Endodermal cell (in vitro differentiated cells): ENCODE measurements at regions not wholly inside any gene's neighbourhood (a gene's known extent, or its start where the extent isn't known, plus 50 kb on each side); places are given as distances from the start of the nearest gene placed in this dataset.

Experiments
- DNase-seq: peaks from one replicate; pipeline ENCODE4 v3.0.0-alpha.2; 2017
- H3K27ac ChIP-seq: 2 replicates; pipeline ENCODE4 v1.5.1; 2013; ENCODE audit warnings: mild to moderate bottlenecking, low read depth, low read length, moderate library complexity
- H3K27me3 ChIP-seq: 2 replicates; pipeline ENCODE4 v1.6.1; 2013; ENCODE audit warnings: mild to moderate bottlenecking, low read length, moderate library complexity; ENCODE audit not compliant: insufficient read depth, control insufficient read depth, poor library complexity, severe bottlenecking
- H3K36me3 ChIP-seq: 2 replicates; pipeline ENCODE4 v1.7.0; 2013; ENCODE audit warnings: mild to moderate bottlenecking, low read length, moderate library complexity; ENCODE audit not compliant: control insufficient read depth, insufficient read depth
- H3K4me1 ChIP-seq: one replicate; pipeline ENCODE4 v1.7.0; 2013; ENCODE audit warnings: low read length; ENCODE audit not compliant: control insufficient read depth, insufficient read depth
- H3K4me3 ChIP-seq: 2 replicates; pipeline ENCODE4 v1.5.1; 2013; ENCODE audit warnings: mild to moderate bottlenecking, low read length, moderate library complexity
- H3K9ac ChIP-seq: 2 replicates; pipeline ENCODE4 v1.6.1; 2013; ENCODE audit warnings: mild to moderate bottlenecking, low read length, moderate library complexity; ENCODE audit not compliant: poor library complexity, severe bottlenecking; ENCODE audit errors: extremely low read depth
- H3K9me3 ChIP-seq: 2 replicates; pipeline ENCODE4 v1.6.1; 2013; ENCODE audit warnings: mild to moderate bottlenecking, low read length, moderate library complexity; ENCODE audit not compliant: control insufficient read depth
- H3K27ac Mint-ChIP-seq: 2 replicates; pipeline ENCODE4 v1.8.0; 2020; ENCODE audit warnings: mixed read lengths
- H3K27me3 Mint-ChIP-seq: 2 replicates; pipeline ENCODE4 v1.8.0; 2021; ENCODE audit warnings: mild to moderate bottlenecking, mixed read lengths; ENCODE audit not compliant: insufficient read depth
- H3K36me3 Mint-ChIP-seq: 2 replicates; pipeline ENCODE4 v1.8.0; 2020; ENCODE audit warnings: low read depth, mixed read lengths
- H3K4me1 Mint-ChIP-seq: 2 replicates; pipeline ENCODE4 v1.8.0; 2020; ENCODE audit warnings: mixed read lengths
- H3K4me3 Mint-ChIP-seq: 2 replicates; pipeline ENCODE4 v1.8.0; 2020; ENCODE audit warnings: mild to moderate bottlenecking, moderate library complexity, mixed read lengths
- H3K9me3 Mint-ChIP-seq: 2 replicates; pipeline ENCODE4 v1.8.0; 2020; ENCODE audit warnings: mild to moderate bottlenecking, mixed read lengths
- CTCF ChIP-seq: fragments of 200-600 bp; sonication (generic); conservative IDR thresholded peaks from 2 replicates; pipeline ENCODE4 v1.5.0; 2021; ENCODE audit warnings: antibody characterized with exemption, mild to moderate bottlenecking
- WGBS, 2 experiments: methylation state at CpG; one replicate each; pipeline versions ENCODE4 v1.1.5 to v1.1.7; 2013; ENCODE audit warnings: missing lambda C conversion rate in 2 of 2, mixed read lengths in 1 of 2; ENCODE audit not compliant: insufficient coverage in 1 of 2, insufficient read length in 1 of 2; 5-methylcytosine and 5-hydroxymethylcytosine counted together

- H3K9me3 Mint-ChIP-seq, result peaks cover 5% of the 10 kb centered on the region
- Histone ChIP-seq H3K4me1 (no peaks in the 10 kb centered on the region), H3K9me3 (no peaks in the 10 kb centered on the region), H3K36me3 (no peaks in the 10 kb centered on the region), H3K27ac (no peak overlapping the region), H3K4me3 (no peak overlapping the region), H3K9ac (no peak overlapping the region), H3K27me3 (no peaks in the 10 kb centered on the region)
- H3K27ac Mint-ChIP-seq, result no peak overlapping the region
- no peak overlapping the region for H3K4me3 Mint-ChIP-seq
- TF ChIP-seq CTCF, result no peak
- DNase-seq, result no peak
- H3K27me3 Mint-ChIP-seq, result no peaks in the 10 kb centered on the region
- no peaks in the 10 kb centered on the region for H3K4me1 Mint-ChIP-seq
- no peaks in the 10 kb centered on the region for H3K36me3 Mint-ChIP-seq
- WGBS, 2 experiments, result 94% methylated on average over 1 of the region's 1 CpG; no CpG with 5 or more reads in 1 of the 2 experiments
These were observed 494.1 kb downstream of the SH2D4B start for GRCh38 chr10:81031774-81032173.

GRCh38 chr10:81034383-81034782 is 496.7 kb downstream of the SH2D4B start:
- no peaks in the 10 kb centered on the region for H3K36me3 Mint-ChIP-seq
- no peak for TF ChIP-seq CTCF
- Histone ChIP-seq H3K36me3 (no peaks in the 10 kb centered on the region), H3K27me3 (no peaks in the 10 kb centered on the region), H3K4me1 (no peaks in the 10 kb centered on the region), H3K27ac (no peak overlapping the region), H3K4me3 (no peak overlapping the region), H3K9ac (no peak overlapping the region), H3K9me3 (no peaks in the 10 kb centered on the region)
- 79 to 100% methylated on average over 1 to 4 of the region's 4 CpGs for WGBS, 2 experiments
- H3K4me1 Mint-ChIP-seq, result no peaks in the 10 kb centered on the region
- H3K27ac Mint-ChIP-seq, result no peak overlapping the region
- peaks cover 3% of the 10 kb centered on the region for H3K9me3 Mint-ChIP-seq
- no peaks in the 10 kb centered on the region for H3K27me3 Mint-ChIP-seq
- no peak for DNase-seq
- H3K4me3 Mint-ChIP-seq, result no peak overlapping the region

GRCh38 chr10:81036257-81036656 is 498.6 kb downstream of the SH2D4B start:
- Mint-ChIP-seq H3K27me3 (no peaks in the 10 kb centered on the region), H3K4me3 (no peak overlapping the region), H3K4me1 (no peaks in the 10 kb centered on the region), H3K36me3 (no peaks in the 10 kb centered on the region), H3K9me3 (peaks cover 3% of the 10 kb centered on the region), H3K27ac (no peak overlapping the region)
- H3K4me1 ChIP-seq, result no peaks in the 10 kb centered on the region
- no peak for TF ChIP-seq CTCF
- H3K4me3 ChIP-seq, result no peak overlapping the region
- no peak overlapping the region for H3K9ac ChIP-seq
- 80% methylated on average over 3 of the region's 3 CpGs; no CpG with 5 or more reads in 1 of the 2 experiments for WGBS, 2 experiments
- no peaks in the 10 kb centered on the region for H3K36me3 ChIP-seq
- no peaks in the 10 kb centered on the region for H3K27me3 ChIP-seq
- no peaks in the 10 kb centered on the region for H3K9me3 ChIP-seq
- no peak for DNase-seq
- no peak overlapping the region for H3K27ac ChIP-seq
